Cardiac fibroblast (primary cell): ENCODE measurements at regions not wholly inside any gene's neighbourhood (a gene's known extent, or its start where the extent isn't known, plus 50 kb on each side); places are given as distances from the start of the nearest gene placed in this dataset.

Experiments used
- DNase-seq, 2 donors: peaks; one replicate each; pipeline versions ENCODE4 v3.0.0 to v3.0.0-alpha.2; 2010; ENCODE audit warnings: low read depth in 2 of 2
- H3K4me3 ChIP-seq, 2 donors: replicated peaks in 1 of 2; 1 replicate in 1 of 2; 2 replicates in 1 of 2; pipeline ENCODE4 v1.5.1; 2011; ENCODE audit warnings: low read depth in 2 of 2, low read length in 2 of 2, mild to moderate bottlenecking in 2 of 2, moderate library complexity in 1 of 2
- TF ChIP-seq, protein P1 (sequence below): IDR thresholded peaks from one replicate; pipeline ENCODE4 v1.5.1; 2011; ENCODE audit warnings: low read depth, mild to moderate bottlenecking, low read length, inconsistent platforms

DNA sequence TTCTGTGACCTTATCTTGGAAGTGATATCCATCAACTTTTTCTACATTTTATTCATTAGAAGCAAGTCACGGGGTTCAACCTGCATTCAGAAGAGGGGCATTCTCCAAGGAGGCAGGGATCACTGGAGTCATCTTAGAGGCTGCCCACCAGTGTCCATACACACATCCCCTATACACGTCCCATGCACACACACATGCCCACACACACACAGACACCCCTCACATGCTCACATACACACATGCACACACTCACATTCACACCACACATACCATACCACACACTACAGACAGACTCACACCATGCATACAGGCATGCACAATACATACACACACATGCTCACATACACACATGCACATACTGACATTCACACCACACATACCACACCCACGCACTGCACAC is 884.7 kb downstream of the TBC1D22A start:
- TF ChIP-seq, protein P1, sequence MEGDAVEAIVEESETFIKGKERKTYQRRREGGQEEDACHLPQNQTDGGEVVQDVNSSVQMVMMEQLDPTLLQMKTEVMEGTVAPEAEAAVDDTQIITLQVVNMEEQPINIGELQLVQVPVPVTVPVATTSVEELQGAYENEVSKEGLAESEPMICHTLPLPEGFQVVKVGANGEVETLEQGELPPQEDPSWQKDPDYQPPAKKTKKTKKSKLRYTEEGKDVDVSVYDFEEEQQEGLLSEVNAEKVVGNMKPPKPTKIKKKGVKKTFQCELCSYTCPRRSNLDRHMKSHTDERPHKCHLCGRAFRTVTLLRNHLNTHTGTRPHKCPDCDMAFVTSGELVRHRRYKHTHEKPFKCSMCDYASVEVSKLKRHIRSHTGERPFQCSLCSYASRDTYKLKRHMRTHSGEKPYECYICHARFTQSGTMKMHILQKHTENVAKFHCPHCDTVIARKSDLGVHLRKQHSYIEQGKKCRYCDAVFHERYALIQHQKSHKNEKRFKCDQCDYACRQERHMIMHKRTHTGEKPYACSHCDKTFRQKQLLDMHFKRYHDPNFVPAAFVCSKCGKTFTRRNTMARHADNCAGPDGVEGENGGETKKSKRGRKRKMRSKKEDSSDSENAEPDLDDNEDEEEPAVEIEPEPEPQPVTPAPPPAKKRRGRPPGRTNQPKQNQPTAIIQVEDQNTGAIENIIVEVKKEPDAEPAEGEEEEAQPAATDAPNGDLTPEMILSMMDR = no peak
- no peak overlapping the region for H3K4me3 ChIP-seq
- no peak for DNase-seq

DNA sequence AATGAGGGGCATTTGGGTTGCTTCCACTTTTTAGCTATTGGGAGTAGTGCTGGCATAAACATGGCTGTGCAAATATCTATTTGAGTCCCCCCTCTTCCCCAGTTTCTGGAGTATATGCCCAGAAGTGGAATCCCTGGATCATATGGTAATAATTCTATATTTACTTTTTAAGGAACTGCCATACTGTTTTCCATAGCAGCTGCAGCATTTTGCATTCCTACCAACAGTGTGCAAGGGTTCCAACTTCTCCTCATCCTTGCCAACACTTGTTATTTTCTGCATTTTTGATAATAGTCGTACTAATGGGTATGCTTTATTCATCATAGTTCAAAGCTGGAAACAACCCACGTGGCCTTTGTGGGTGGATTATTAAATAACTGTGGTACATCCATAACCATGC is 883.5 kb downstream of the TBC1D22A start:
- TF ChIP-seq, protein P1 = no peak
- H3K4me3 ChIP-seq = no peak overlapping the region
- DNase-seq = no peak

DNA sequence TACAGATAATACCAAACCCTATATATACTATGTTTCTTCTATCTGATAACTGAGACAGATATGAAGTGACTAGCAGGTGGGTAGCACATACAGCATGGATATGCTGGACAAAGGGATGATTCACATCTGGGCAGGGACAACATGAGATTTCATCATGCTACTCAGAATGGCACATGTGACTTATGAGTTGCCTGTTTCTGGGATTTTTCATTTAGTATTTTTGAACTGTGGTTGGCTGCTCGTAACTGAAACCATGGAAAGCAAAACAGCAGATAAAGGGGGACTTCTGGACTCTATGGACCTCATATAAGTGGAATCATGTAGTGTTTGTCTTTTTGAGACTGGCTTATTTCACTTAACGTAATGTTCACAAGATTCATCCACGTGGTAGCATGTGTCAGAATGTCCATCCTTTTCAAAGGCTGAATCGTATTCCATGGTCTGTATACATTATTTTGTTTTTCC is 883.0 kb downstream of the TBC1D22A start:
- no peak overlapping the region for H3K4me3 ChIP-seq
- TF ChIP-seq, protein P1 = no peak
- DNase-seq = peak in 1 of 2 donors; percentile 5

DNA sequence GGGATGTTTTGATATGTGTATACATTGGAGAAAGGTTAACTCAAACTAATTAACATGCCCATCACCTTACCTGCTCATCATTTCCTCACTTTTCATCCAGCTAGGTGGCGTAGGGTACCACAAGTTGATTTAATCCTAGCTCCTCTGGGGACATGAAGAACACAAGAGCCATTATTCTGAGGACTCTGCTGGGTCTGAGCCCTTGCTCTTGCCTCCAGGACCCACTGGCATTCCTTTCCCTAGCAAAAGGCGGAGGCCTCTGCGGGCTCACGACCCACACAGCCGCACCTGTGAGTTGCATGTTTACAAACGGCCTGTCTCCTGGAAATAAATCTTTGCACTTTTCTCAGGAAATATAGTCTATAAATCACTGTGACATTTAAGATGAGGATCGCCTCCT is 871.9 kb downstream of the TBC1D22A start:
- TF ChIP-seq, protein P1 = no peak
- H3K4me3 ChIP-seq = no peak overlapping the region
- no peak for DNase-seq

DNA sequence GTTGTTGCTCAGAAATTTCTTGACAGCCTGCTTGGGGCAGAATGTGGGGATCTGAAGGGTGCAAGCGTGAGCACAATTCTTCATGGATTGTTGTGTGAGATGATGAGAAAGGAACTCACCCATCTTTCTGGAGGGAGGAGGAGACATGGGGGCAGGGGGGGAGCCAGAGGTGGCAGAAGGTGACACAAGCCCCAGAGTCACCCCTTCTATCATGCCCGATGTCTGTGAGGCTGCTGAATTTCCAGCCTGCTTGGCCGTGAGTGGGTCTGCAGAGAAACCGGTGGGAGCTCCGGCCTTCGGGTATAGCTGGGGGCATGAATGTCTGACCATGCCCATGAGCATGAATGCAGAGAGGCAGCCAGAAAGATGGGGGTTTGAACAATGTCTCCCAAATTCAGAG is 870.7 kb downstream of the TBC1D22A start:
- TF ChIP-seq, protein P1 = no peak
- DNase-seq = no peak
- H3K4me3 ChIP-seq = no peak overlapping the region

DNA sequence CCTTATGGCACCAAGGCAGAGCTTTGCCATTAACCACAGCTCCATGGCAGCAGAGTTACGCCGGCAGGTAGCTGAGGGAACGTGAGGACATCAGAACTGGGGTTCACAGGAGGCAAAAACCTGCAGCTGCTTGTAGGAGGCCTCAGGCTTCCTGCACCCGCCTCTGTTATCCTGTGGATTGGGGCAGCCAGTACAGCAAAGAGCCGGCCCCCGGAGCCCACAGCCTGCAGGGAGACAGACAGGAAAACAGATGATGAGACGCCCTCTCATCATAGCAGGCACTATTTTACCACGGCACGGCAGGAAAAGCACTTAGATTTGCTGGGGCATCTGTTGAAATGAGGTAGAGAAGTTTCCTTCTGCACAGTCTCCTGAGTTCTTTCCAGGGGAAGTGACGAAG is 870.3 kb downstream of the TBC1D22A start:
- no peak overlapping the region for H3K4me3 ChIP-seq
- TF ChIP-seq, protein P1 = no peak
- no peak for DNase-seq

DNA sequence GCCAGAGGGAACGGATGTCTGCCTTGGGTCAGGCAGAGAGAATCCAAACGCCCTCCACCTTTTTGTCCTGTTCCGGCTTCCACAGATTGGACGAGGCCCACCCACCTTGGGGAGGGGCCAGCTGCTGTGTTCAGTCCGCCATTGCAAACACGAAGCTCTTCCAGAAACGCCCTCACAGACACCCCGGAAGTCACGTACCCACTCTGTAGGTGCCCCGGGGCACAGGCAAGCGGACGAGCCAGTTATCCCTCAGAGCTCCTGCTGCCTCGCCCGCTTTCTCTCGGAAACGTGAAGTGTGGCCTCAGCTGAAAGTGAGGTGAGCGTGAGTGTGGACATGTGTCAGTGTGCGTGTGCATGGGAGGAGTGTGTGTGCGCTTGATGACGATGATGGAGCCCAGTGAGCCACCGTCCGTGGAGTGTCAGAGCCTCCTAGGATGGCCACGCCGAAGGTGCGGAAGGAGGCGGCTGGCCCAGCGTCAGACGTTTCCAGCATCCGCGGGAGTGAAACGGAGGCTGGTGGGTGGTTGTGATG is 869.2 kb downstream of the TBC1D22A start:
- TF ChIP-seq, protein P1 = no peak
- H3K4me3 ChIP-seq = no peak overlapping the region
- DNase-seq = no peak
